GM10248 (cell line): ENCODE measurements at regions not wholly inside any gene's neighbourhood (a gene's known extent, or its start where the extent isn't known, plus 50 kb on each side); places are given as distances from the start of the nearest gene placed in this dataset.

Experiments used
- CTCF ChIA-PET: fragments of 300-600 bp; sonication (Branson Sonifier 250); formaldehyde crosslinking; extraction: SDS; loops from one replicate; lab custom pipeline; 2021; ENCODE audit warnings: antibody characterized with exemption; lab: Yijun Ruan, JAX
- POLR2A ChIA-PET: fragments of 350-650 bp; sonication (Branson Sonifier 250); formaldehyde crosslinking; extraction: SDS; loops from one replicate; lab custom pipeline; 2020; ENCODE audit warnings: antibody characterized with exemption; lab: Yijun Ruan, JAX
- DNase-seq: peaks from one replicate; pipeline ENCODE4 v3.0.0; 2012; ENCODE audit errors: extremely low spot score
- TF ChIP-seq, protein P1 (sequence below): IDR thresholded peaks from 2 replicates; pipeline ENCODE4 v1.5.1; 2012; ENCODE audit warnings: mild to moderate bottlenecking, low read depth; ENCODE audit errors: extremely low read depth, missing control alignments, control extremely low read depth

DNA sequence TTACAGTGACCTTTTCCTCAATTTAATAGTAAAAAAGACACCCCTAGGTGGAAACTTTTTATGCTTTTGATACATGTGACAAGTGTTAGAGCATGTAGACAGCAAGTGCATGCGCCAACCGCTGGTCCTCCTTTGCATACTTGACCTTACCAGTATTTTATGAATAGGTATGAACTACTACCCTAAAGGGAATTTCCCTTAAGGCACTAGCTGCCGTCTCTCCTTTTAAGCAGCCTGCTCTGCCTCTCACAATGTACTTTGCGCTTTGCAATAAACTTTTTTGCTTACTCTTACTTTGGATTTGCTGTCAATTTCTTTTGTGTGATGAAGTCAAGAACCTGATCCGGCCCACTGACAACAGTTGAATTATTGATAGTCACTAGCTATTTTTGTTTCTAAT lies 50.6 kb upstream of the ZNF133 start:
- CTCF ChIA-PET: interaction anchor here (0.8 to 1.5 kb wide), 3 partner anchors 12 to 38 kb away, joined by 3 read pairs; no protein-coding TSS in a partner anchor
- TF ChIP-seq, protein P1, sequence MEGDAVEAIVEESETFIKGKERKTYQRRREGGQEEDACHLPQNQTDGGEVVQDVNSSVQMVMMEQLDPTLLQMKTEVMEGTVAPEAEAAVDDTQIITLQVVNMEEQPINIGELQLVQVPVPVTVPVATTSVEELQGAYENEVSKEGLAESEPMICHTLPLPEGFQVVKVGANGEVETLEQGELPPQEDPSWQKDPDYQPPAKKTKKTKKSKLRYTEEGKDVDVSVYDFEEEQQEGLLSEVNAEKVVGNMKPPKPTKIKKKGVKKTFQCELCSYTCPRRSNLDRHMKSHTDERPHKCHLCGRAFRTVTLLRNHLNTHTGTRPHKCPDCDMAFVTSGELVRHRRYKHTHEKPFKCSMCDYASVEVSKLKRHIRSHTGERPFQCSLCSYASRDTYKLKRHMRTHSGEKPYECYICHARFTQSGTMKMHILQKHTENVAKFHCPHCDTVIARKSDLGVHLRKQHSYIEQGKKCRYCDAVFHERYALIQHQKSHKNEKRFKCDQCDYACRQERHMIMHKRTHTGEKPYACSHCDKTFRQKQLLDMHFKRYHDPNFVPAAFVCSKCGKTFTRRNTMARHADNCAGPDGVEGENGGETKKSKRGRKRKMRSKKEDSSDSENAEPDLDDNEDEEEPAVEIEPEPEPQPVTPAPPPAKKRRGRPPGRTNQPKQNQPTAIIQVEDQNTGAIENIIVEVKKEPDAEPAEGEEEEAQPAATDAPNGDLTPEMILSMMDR: no peak
- POLR2A ChIA-PET: no interaction called here
- DNase-seq: no peak
